Loucy (cell line): ENCODE measurements at regions not wholly inside any gene's neighbourhood (a gene's known extent, or its start where the extent isn't known, plus 50 kb on each side); places are given as distances from the start of the nearest gene placed in this dataset.
"Not testable (repeated sequence)": the region's sequence is repeated elsewhere in the genome, so short reads cannot be mapped to it uniquely, and the experiment has no call there.

Experiments used
- H2AFZ ChIP-seq: fragments of 200-600 bp; sonication (generic); 2 replicates; pipeline ENCODE4 v1.6.0; 2016; ENCODE audit warnings: antibody characterized with exemption, mild to moderate bottlenecking, low read length, moderate library complexity
- H3F3A ChIP-seq: fragments of 200-600 bp; 2 replicates; pipeline ENCODE4 v1.6.0; 2016; ENCODE audit warnings: antibody characterized with exemption, low read depth, mild to moderate bottlenecking
- H3K27me3 ChIP-seq: fragments of 200-600 bp; sonication (generic); 2 replicates; pipeline ENCODE4 v1.6.1; 2014; ENCODE audit warnings: low read length, mild to moderate bottlenecking; ENCODE audit not compliant: insufficient read depth, poor library complexity, severe bottlenecking
- H3K36me3 ChIP-seq: fragments of 200-600 bp; sonication (generic); 2 replicates; pipeline ENCODE4 v1.6.1; 2016; ENCODE audit warnings: low read length; ENCODE audit not compliant: insufficient read depth
- H3K4me1 ChIP-seq: fragments of 200-600 bp; sonication (generic); 2 replicates; pipeline ENCODE4 v1.5.1; 2014; ENCODE audit warnings: low read length, mild to moderate bottlenecking; ENCODE audit not compliant: insufficient read depth, poor library complexity, severe bottlenecking
- H3K4me2 ChIP-seq: fragments of 200-600 bp; sonication (generic); 2 replicates; pipeline ENCODE4 v1.6.0; 2014; ENCODE audit warnings: antibody characterized with exemption, low read length, low read depth, mild to moderate bottlenecking; ENCODE audit not compliant: poor library complexity, severe bottlenecking
- H3K4me3 ChIP-seq: fragments of 200-600 bp; sonication (generic); 2 replicates; pipeline ENCODE4 v1.5.1; 2014; ENCODE audit warnings: low read length, mild to moderate bottlenecking, mixed read lengths; ENCODE audit not compliant: poor library complexity, severe bottlenecking
- H3K79me2 ChIP-seq: fragments of 200-600 bp; sonication (generic); 2 replicates; pipeline ENCODE4 v1.6.1; 2014; ENCODE audit warnings: low read length; ENCODE audit not compliant: insufficient read depth
- H3K9ac ChIP-seq: fragments of 200-600 bp; sonication (generic); 2 replicates; pipeline ENCODE4 v1.6.0; 2014; ENCODE audit warnings: mild to moderate bottlenecking, low read depth, low read length, moderate library complexity; ENCODE audit not compliant: poor library complexity, severe bottlenecking
- H3K9me2 ChIP-seq: fragments of 200-600 bp; sonication (generic); replicated peaks from 2 replicates; pipeline ENCODE4 v1.6.1; 2016; ENCODE audit warnings: low read depth, low read length, mixed read lengths
- H3K9me3 ChIP-seq: fragments of 200-600 bp; sonication (generic); 2 replicates; pipeline ENCODE4 v1.6.1; 2014; ENCODE audit warnings: mild to moderate bottlenecking, antibody characterized with exemption, low read length, low read depth; ENCODE audit not compliant: insufficient read depth
- H4K20me1 ChIP-seq: fragments of 200-600 bp; sonication (generic); 2 replicates; pipeline ENCODE4 v1.6.0; 2014; ENCODE audit warnings: antibody characterized with exemption, low read length, mild to moderate bottlenecking; ENCODE audit not compliant: insufficient read depth, poor library complexity, severe bottlenecking
- CTCF ChIP-seq: fragments of 200-600 bp; sonication (generic); conservative IDR thresholded peaks from 2 replicates; pipeline ENCODE4 v1.5.1; 2014; ENCODE audit warnings: mild to moderate bottlenecking, antibody characterized with exemption, low read length
- EZH2phosphoT487 ChIP-seq: fragments of 200-600 bp; IDR thresholded peaks from 2 replicates; pipeline ENCODE4 v1.6.1; 2018; ENCODE audit warnings: antibody characterized with exemption, mild to moderate bottlenecking, moderate library complexity, borderline replicate concordance

GRCh38 chr3:139140553-139140952, 95.9 kb upstream of the PRR23C start:
- H3K9me3 ChIP-seq, result no peaks in the 10 kb centered on the region
- no peaks in the 10 kb centered on the region for H3K79me2 ChIP-seq
- TF ChIP-seq CTCF, result no peak
- no peak for TF ChIP-seq EZH2phosphoT487
- no peaks in the 10 kb centered on the region for H4K20me1 ChIP-seq
- H3K4me3 ChIP-seq, result no peak overlapping the region
- no peak overlapping the region for H3K4me2 ChIP-seq
- H3F3A ChIP-seq, result no peaks in the 10 kb centered on the region
- no peaks in the 10 kb centered on the region for H3K36me3 ChIP-seq
- no peaks in the 10 kb centered on the region for H3K4me1 ChIP-seq
- H3K9ac ChIP-seq, result no peak overlapping the region
- H3K9me2 ChIP-seq, result no peaks in the 10 kb centered on the region
- H2AFZ ChIP-seq, result no peak overlapping the region
- H3K27me3 ChIP-seq, result no peaks in the 10 kb centered on the region

GRCh38 chr3:139145980-139146379, 101.3 kb upstream of the PRR23C start:
- not testable (repeated sequence) for H3K4me3 ChIP-seq, H3K4me2 ChIP-seq, H3F3A ChIP-seq, H3K9ac ChIP-seq, H3K27me3 ChIP-seq, H3K4me1 ChIP-seq, H4K20me1 ChIP-seq, H3K9me3 ChIP-seq, H2AFZ ChIP-seq, H3K79me2 ChIP-seq, H3K9me2 ChIP-seq, H3K36me3 ChIP-seq

- H3K36me3 ChIP-seq, result no peaks in the 10 kb centered on the region
- TF ChIP-seq CTCF (no peak), EZH2phosphoT487 (no peak)
- no peaks in the 10 kb centered on the region for H3F3A ChIP-seq
- no peak overlapping the region for H3K9ac ChIP-seq
- H3K4me1 ChIP-seq, result peaks cover under 1% of the 10 kb centered on the region
- no peaks in the 10 kb centered on the region for H3K9me3 ChIP-seq
- H3K27me3 ChIP-seq, result no peaks in the 10 kb centered on the region
- H3K4me2 ChIP-seq, result no peak overlapping the region
- no peaks in the 10 kb centered on the region for H3K9me2 ChIP-seq
- no peak overlapping the region for H3K4me3 ChIP-seq
- no peak overlapping the region for H2AFZ ChIP-seq
- H4K20me1 ChIP-seq, result no peaks in the 10 kb centered on the region
- no peaks in the 10 kb centered on the region for H3K79me2 ChIP-seq
Observed at GRCh38 chr3:139151530-139151929, 106.8 kb upstream of the PRR23C start.

- H3K9ac ChIP-seq, H4K20me1 ChIP-seq, H3K9me3 ChIP-seq, H3K4me3 ChIP-seq, H3K9me2 ChIP-seq, H3K27me3 ChIP-seq, H3K4me2 ChIP-seq, H2AFZ ChIP-seq, H3K36me3 ChIP-seq, H3F3A ChIP-seq, H3K79me2 ChIP-seq: not testable (repeated sequence)
- peaks cover 17% of the 10 kb centered on the region for H3K4me1 ChIP-seq
Observed at GRCh38 chr3:139153434-139153833, 108.7 kb upstream of the PRR23C start.
